Activated CD4-positive, alpha-beta T cell treated with anti-CD3 and anti-CD28 coated beads, Interleukin-2, amount 50 U/mL, for 16 hours (primary cell): ENCODE measurements at regions not wholly inside any gene's neighbourhood (a gene's known extent, or its start where the extent isn't known, plus 50 kb on each side); places are given as distances from the start of the nearest gene placed in this dataset.
"Not testable (repeated sequence)": the region's sequence is repeated elsewhere in the genome, so short reads cannot be mapped to it uniquely, and the experiment has no call there.

Source experiments
- DNase-seq: peaks from one replicate; pipeline ENCODE4 v3.0.0-alpha.2; 2020

- DNase-seq: no peak
Measured at GRCh38 chr6:56741472-56741871, 98.8 kb upstream of the DST start.

DNA sequence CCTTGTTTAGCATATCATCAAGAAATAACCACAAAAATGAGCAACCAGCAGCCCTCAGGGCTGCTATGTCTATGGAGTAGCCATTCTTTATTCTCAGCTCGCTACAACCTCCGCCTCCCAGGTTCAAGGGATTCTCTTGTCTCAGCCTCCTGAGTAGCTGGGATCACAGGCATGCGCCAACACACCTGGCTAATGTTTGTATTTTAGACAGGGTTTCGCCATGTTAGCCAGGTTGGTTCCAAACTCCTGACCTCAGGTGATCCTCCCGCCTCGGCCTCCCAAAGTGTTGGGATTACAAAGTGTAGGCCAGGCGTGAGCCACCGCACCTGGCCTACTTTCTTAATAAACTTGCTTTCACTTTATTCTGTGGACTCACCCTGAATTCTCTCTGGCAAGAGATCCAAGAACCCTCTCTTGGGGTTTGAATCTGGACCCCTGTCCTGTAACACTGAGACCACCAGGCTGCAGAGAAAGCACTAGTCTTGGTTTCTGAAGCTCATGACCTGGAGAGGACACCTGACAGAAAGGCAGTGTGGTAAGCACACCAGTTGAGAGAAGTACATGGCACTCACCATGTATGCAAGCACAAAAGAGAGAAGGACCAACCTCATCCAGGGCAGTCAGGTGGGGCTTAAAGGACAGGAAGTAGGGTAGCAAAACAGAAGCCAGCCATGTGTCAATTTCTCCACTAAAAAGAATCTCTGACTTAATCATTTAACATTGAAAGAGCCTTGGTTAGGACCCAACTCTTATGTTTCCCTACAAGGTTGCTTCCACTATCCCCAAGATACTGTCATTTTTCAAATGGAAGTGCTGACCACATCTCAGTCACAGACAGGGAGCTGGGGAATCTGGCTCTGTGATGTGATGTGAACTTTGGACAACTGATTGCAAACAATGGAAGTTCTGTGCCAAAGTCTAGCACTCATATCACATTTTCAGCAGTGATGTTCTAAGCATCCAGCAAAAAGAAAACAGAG lies 97.4 kb upstream of the DST start:
- DNase-seq: no peak

DNA sequence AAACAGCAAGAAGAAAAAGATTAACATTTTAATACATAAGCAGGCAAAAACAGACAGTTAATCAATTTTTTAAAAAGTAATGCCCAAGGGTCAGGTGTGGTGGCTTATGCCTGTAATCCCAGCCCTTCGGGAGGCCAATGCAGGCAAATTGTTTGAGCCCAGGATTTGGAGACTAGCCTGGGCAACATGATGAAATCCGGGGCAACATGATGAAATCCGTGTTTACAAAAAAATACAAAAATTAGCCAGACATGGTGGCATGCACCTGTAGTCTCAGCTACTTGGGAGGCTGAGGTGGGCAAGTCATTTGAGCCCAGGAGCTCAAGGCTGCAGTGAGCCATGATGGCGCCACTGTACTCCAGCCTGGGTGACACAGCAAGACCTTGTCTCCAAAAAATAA lies 94.1 kb upstream of the DST start:
- no peak for DNase-seq

DNA sequence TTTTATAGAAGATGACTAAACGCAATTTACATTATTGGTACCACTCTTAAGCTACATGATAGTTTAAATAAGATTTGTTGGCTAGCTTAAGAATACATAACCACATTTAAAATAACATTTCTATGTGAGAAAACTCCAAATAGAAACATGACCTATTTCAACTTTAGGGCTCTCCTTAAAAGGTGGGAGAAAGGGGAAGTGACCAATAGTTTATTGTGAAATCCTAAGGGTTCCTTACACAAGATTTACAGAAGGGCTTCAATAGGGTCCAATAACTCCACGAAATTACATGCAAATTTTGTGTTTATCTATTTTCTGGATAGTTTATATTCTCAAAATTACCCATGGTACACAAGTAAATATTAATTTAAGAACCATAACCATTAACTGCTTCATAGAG lies 91.6 kb upstream of the DST start:
- DNase-seq: no peak

- no peak for DNase-seq
Measured at GRCh38 chr6:56733211-56733697, 90.6 kb upstream of the DST start.

GRCh38 chr6:56732517-56732916 lies 89.8 kb upstream of the DST start:
- no peak for DNase-seq

GRCh38 chr6:56730663-56731529 lies 88.2 kb upstream of the DST start:
- no peak for DNase-seq

DNA sequence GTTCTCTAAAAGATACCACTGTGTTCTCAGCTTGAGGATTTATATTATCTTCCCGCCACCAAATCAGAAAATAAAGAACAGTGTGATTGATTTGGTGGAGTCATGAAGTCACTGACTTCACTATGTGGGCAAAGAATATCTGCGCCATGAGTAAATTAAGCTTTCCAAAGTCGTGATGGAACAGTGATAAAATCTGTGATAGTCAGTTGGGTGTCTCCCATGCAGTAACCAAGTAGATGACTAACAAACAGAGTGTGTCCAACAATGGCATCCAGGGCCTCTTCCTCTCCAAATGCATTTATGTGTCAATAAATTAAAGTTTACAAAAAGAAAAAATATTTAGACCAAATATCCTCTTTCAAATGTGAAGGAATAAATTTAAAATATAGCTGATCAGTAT lies 87.0 kb upstream of the DST start:
- DNase-seq: no peak

- DNase-seq: not testable (repeated sequence)
Measured at GRCh38 chr6:56729166-56729565, 86.5 kb upstream of the DST start.

- no peak for DNase-seq
Measured at GRCh38 chr6:56727097-56727850, 84.6 kb upstream of the DST start.

- no peak for DNase-seq
Measured at GRCh38 chr6:56725254-56725653, 82.6 kb upstream of the DST start.

DNA sequence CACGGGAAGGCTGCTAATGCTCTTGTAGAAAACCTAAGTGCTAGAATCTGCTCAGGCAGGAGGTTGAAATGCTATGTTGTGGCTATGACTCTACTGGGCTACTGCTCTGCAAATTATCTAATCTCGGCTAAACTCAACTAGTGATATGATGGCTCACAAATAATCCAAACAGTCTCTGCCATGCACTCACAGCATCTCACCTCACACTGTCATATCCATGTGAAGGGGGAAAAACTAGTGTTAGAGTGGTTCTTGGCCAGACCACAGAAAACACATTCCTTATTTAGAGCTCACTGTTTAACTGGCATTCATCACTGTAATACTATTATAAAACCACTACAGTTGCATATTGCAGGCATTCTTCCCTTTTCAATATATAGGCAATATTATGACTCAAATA lies 81.8 kb upstream of the DST start:
- no peak for DNase-seq

DNA sequence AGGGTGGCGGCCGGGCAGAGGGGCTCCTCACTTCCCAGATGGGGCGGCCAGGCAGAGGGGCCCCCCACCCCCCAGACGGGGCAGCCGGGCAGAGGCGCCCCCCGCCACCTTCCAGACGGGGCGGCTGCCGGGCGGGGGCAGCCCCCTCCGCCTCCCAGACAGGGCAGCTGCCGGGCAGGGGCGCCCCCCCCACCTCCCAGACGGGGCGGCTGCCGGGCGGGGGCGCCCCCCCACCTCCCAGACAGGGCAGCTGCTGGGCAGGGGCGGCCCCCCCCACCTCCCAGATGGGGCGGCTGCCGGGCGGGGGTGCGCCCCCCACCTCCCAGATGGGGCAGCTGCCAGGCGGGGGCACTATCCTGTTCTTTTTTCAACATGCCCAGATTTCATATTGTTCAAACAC lies 78.2 kb upstream of the DST start:
- no peak for DNase-seq

DNA sequence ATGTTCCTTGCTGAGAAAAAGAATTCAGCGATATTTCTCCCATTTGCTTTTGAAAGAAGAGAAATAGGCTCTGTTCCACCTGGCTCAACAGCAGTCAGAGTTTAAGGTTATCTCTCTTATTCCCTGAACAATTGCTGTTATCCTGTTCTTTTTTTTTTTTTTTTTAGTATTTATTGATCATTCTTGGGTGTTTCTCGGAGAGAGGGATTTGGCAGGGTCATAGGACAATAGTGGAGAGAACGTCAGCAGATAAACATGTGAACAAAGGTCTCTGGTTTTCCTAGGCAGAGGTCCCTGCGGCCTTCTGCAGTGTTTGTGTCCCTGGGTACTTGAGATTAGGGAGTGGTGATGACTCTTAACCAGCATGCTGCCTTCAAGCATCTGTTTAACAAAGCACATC lies 77.5 kb upstream of the DST start:
- DNase-seq: not testable (repeated sequence)

DNA sequence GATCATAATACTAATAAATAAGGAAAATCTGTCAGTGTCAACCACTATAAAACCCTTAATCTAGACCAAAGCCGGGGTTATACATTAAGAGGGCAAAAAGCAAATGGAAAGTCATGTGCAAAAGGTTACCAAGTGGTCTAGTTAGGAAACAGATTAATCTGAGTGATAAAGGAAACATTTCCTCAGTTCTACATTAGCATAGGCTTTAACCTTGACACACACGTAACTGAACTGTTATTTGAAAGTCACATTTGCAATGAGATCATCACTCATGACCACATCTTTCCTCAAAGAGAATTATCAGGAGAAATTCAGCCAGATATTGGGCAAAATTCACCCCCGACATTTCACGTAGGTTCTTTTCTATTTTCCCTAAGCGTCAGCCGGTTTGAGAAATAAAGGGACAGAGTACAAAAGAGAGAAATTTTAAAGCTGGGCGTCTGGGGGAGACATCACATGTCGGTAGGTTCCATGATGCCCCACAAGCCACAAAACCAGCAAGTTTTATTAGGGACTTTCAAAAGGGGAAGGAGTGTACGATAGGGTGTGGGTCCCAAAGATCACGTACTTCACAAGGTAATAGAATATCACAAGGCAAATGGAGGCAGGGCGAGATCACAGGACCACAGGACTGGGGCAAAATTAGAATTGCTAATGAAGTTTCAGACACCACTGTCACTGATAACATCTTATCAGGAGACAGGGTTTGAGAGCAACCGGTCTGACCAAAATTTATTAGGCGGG lies 76.8 kb upstream of the DST start:
- DNase-seq: not testable (repeated sequence)

- no peak for DNase-seq
Measured at GRCh38 chr6:56718236-56718635, 75.5 kb upstream of the DST start.

DNA sequence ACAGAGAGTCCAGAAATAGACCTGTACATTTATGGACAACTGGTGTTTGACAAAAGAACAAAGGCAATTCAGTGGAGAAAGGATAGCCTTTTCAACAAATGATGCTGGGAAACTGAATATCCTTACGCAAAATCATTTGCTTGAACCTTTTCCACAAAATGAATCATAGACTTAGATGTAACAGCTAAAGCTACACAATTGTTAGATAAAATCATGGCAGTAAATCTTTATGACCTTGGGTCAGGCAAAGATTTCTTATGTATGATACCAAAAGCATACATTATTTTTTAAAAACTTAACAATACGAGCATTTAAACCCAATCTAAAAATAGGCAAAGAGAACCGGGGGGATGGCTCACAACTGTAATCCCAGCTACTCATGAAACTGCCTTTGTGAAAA lies 73.5 kb upstream of the DST start:
- DNase-seq: no peak

DNA sequence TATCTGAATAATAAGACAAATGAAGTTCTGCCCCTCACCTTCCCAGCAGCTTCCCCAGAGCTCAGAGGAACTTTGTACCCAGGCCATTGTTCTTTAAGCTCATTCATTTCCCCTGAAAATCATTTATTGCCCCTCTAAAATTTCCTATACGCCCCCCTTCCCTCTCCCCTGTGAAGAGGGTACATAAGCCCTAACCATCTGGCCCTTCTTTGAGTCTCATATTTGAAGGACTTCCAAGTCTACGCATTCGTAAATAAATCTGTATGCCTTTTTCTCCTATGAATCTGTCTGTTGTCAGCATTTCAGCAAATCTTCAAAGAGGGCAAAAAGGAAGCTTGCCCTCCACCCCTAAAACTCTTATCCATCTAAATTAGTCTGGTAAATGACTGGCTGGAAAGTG lies 73.1 kb upstream of the DST start:
- no peak for DNase-seq

DNA sequence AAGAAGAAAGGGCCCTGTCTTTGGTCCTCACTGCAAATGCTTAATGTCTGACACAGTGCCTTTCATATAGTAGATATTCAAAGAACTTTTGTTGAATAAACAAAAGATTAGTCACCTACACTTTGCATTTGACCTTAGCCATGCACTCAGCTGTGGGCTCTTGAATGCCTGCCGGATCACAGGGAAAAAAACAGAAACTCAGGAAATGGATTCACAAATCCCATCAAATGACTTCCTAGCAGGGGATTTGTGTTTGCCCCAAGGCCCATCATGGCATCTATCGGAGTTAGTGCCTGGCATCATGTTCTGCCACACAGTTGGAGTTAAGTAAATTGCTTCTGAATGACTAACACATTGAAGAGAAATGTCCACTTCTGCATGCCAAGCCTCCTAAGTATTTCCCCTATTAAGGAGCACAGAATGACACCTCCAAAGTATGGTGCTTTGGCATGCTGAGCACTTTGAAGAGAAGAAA lies 72.3 kb upstream of the DST start:
- DNase-seq: no peak

DNA sequence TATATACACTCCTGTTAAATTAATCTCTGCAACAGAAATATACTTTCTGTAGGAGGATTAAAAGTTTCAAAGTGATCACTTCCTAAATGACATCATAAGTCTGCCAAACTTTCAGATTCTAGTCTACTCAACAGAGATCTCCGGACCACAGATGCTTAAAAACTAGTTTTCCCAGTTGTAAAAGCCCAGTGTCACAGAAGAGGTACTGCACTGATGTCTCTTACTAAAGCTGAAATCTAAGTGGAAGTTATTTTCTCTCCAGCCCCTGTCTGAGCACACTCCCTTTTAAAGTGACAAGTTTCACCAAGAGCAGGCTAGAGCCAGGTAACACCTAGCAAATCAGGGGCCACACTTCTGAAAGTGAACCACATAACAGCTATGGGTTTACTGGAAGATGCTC lies 71.6 kb upstream of the DST start:
- no peak for DNase-seq

DNA sequence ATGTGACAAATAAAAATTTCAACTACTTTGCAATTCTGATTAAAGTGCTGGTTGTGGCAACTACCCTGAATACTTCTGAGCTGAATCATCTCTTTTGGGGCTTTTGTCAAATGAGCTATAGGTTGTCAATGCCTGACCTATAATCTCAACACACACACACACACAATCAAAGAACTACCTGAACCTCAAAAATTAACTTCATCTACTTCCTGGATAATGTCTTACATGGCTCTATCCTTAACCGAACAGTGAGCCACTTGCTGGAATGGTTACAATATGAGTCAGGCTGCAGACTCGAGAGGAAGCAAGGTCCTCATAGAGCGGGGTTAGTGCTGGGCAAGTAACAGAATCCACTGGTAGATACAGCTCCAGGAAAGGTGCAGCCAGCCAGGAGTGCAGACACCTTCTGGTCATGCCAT lies 70.6 kb upstream of the DST start:
- no peak for DNase-seq

DNA sequence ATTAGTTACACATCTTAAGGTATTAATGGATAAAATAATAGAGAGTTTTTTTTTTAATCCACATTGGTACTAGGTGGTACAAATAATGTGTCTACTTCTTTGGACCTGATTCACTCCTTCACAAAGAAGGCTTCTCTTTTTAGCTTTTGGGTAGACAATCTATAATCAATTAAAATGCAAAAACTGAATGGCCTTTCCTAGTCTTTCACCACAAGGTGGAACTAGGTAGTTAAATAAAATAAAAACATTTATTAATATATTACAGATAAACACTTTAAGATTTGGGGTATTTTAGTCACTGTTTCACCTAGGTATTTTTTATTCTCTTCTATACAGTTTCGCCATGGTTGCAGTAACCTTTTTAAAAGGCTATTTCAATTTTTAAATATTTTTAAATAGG lies 68.3 kb upstream of the DST start:
- no peak for DNase-seq
